Keratinocyte (primary cell): ENCODE measurements at regions not wholly inside any gene's neighbourhood (a gene's known extent, or its start where the extent isn't known, plus 50 kb on each side); places are given as distances from the start of the nearest gene placed in this dataset.

ENCODE experiments used
- DNase-seq: peaks from one replicate; pipeline ENCODE4 v3.0.0-alpha.2; 2011; ENCODE audit warnings: low read depth, missing footprints, low spot score
- FAIRE-seq: peaks from 2 replicates; lab custom pipeline; 2011; peaks lifted over from hg19 to GRCh38; lab: Jason Lieb, UNC
- H2AFZ ChIP-seq: 2 replicates; pipeline ENCODE4 v1.6.0; 2012; ENCODE audit warnings: low read length, control low read depth, inconsistent platforms; ENCODE audit not compliant: control insufficient read depth
- H3K27ac ChIP-seq: 2 replicates; pipeline ENCODE4 v1.5.1; 2011; ENCODE audit warnings: low read length; ENCODE audit not compliant: control insufficient read depth, insufficient read depth
- H3K27me3 ChIP-seq: 3 replicates; pipeline ENCODE4 v1.6.0; 2011; ENCODE audit warnings: low read length; ENCODE audit not compliant: control insufficient read depth, insufficient read depth; ENCODE audit errors: extremely low read depth
- H3K36me3 ChIP-seq, 2 experiments: 2 replicates in 1 of 2; 3 replicates in 1 of 2; pipeline ENCODE4 v1.5.1; 2011; ENCODE audit warnings: low read length in 2 of 2, mild to moderate bottlenecking in 1 of 2; ENCODE audit not compliant: control insufficient read depth in 2 of 2, insufficient read depth in 2 of 2; ENCODE audit errors: extremely low read depth in 1 of 2
- H3K4me1 ChIP-seq: 3 replicates; pipeline ENCODE4 v1.5.1; 2011; ENCODE audit warnings: low read length; ENCODE audit not compliant: control insufficient read depth, insufficient read depth; ENCODE audit errors: extremely low read depth
- H3K4me2 ChIP-seq: 3 replicates; pipeline ENCODE4 v1.6.0; 2011; ENCODE audit warnings: low read depth, low read length; ENCODE audit not compliant: control insufficient read depth, insufficient read depth; ENCODE audit errors: extremely low read depth
- H3K4me3 ChIP-seq, 3 experiments: fragments of 200-600 bp in 1 of 3; sonication (generic) in 1 of 3; 2 replicates in 2 of 3; 3 replicates in 1 of 3; pipeline ENCODE4 v1.5.1; 2011 to 2016; ENCODE audit warnings: low read length in 3 of 3, mild to moderate bottlenecking in 3 of 3, control low read depth in 2 of 3, inconsistent platforms in 1 of 3, low read depth in 1 of 3, mixed read lengths in 1 of 3, mixed run types in 1 of 3, moderate library complexity in 1 of 3; ENCODE audit not compliant: control insufficient read depth in 2 of 3, insufficient read depth in 2 of 3; ENCODE audit errors: extremely low read depth in 1 of 3
- H3K79me2 ChIP-seq: 2 replicates; pipeline ENCODE4 v1.6.0; 2012; ENCODE audit warnings: low read length; ENCODE audit not compliant: control insufficient read depth, insufficient read depth
- H3K9ac ChIP-seq: 3 replicates; pipeline ENCODE4 v1.6.0; 2011; ENCODE audit warnings: low read length; ENCODE audit not compliant: control insufficient read depth, insufficient read depth; ENCODE audit errors: extremely low read depth
- H3K9me1 ChIP-seq: 3 replicates; pipeline ENCODE4 v1.6.0; 2011; ENCODE audit warnings: low read length; ENCODE audit not compliant: control insufficient read depth, insufficient read depth; ENCODE audit errors: extremely low read depth
- H3K9me3 ChIP-seq: 2 replicates; pipeline ENCODE4 v1.5.1; 2012; ENCODE audit warnings: low read depth, low read length; ENCODE audit not compliant: control insufficient read depth
- H4K20me1 ChIP-seq: 3 replicates; pipeline ENCODE4 v1.6.0; 2011; ENCODE audit warnings: low read length; ENCODE audit not compliant: control insufficient read depth, insufficient read depth; ENCODE audit errors: extremely low read depth
- EZH2 ChIP-seq: IDR thresholded peaks from one replicate; pipeline ENCODE4 v1.6.1; 2012; ENCODE audit warnings: inconsistent platforms, mild to moderate bottlenecking, low read length, moderate library complexity
- dilution Hi-C: fragments of 300-500 bp; cut with MboI; formaldehyde crosslinking; loops from one replicate; pipeline ENCODE4 v1.7.0; 2020; ENCODE audit warnings: low sequenced_read_pairs; ENCODE audit not compliant: extremely low pct_ligation_motif_present
- TF ChIP-seq, protein P1 (sequence below), 3 experiments: IDR thresholded peaks in 1 of 3; conservative IDR thresholded peaks in 1 of 3; optimal IDR thresholded peaks in 1 of 3; 2 replicates in 2 of 3; 3 replicates in 1 of 3; pipeline versions ENCODE3 to v1.5.1; 2011; ENCODE audit warnings: low read length in 3 of 3, mild to moderate bottlenecking in 3 of 3, moderate library complexity in 2 of 3, control low read depth in 1 of 3, inconsistent platforms in 1 of 3; ENCODE audit not compliant: insufficient read depth in 2 of 3; ENCODE audit errors: extremely low read depth in 1 of 3

DNA sequence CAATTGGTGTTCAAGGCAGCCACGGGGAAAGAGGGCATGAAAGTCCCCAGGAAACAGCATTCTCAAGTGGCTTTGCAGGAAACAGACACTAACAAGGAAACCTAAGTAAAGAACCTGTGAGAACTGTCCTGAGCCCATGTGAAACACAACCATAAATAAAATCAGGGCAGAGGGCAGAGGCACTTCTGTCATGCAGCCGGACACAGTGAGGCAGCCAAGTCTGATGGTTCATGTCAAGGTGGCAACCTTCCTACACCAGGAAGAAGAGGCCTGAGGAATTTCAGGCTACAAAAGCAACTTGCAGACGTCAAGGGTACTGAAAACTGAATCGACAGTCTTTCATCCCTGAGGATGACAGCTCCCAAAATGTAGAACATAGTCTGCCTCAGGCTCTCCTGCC is 458.2 kb upstream of the NPVF start:
- H2AFZ ChIP-seq = no peak overlapping the region
- no peaks in the 10 kb centered on the region for H3K36me3 ChIP-seq
- H3K4me3 ChIP-seq = no peak overlapping the region
- H3K79me2 ChIP-seq = no peaks in the 10 kb centered on the region
- H3K27ac ChIP-seq = no peak overlapping the region
- no peaks in the 10 kb centered on the region for H3K27me3 ChIP-seq
- DNase-seq (no peak), FAIRE-seq (no peak)
- H3K4me2 ChIP-seq = no peak overlapping the region
- H3K9ac ChIP-seq = no peak overlapping the region
- TF ChIP-seq, protein P1, sequence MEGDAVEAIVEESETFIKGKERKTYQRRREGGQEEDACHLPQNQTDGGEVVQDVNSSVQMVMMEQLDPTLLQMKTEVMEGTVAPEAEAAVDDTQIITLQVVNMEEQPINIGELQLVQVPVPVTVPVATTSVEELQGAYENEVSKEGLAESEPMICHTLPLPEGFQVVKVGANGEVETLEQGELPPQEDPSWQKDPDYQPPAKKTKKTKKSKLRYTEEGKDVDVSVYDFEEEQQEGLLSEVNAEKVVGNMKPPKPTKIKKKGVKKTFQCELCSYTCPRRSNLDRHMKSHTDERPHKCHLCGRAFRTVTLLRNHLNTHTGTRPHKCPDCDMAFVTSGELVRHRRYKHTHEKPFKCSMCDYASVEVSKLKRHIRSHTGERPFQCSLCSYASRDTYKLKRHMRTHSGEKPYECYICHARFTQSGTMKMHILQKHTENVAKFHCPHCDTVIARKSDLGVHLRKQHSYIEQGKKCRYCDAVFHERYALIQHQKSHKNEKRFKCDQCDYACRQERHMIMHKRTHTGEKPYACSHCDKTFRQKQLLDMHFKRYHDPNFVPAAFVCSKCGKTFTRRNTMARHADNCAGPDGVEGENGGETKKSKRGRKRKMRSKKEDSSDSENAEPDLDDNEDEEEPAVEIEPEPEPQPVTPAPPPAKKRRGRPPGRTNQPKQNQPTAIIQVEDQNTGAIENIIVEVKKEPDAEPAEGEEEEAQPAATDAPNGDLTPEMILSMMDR (optimal IDR thresholded peaks at IDR 0.05 in 1 of 3, IDR thresholded peaks at IDR 0.05 in 1 of 3, conservative IDR thresholded peaks at IDR 0.05 in 1 of 3; ENCODE audit: extremely low read depth in 1 of 3, insufficient read depth in 2 of 3, low read length in 3 of 3) = no peak
- TF ChIP-seq EZH2 = no peak
- dilution Hi-C loops = no loop called here
- no peaks in the 10 kb centered on the region for H3K4me1 ChIP-seq
- H3K9me3 ChIP-seq = no peaks in the 10 kb centered on the region
- no peaks in the 10 kb centered on the region for H3K9me1 ChIP-seq
- H4K20me1 ChIP-seq = no peaks in the 10 kb centered on the region

- TF ChIP-seq, protein P1 (optimal IDR thresholded peaks at IDR 0.05 in 1 of 3, IDR thresholded peaks at IDR 0.05 in 1 of 3, conservative IDR thresholded peaks at IDR 0.05 in 1 of 3; ENCODE audit: extremely low read depth in 1 of 3, insufficient read depth in 2 of 3, low read length in 3 of 3) = no peak
- TF ChIP-seq EZH2 = no peak
- no peaks in the 10 kb centered on the region for H4K20me1 ChIP-seq
- no peak overlapping the region for H3K4me2 ChIP-seq
- no peak overlapping the region for H3K27ac ChIP-seq
- H3K4me3 ChIP-seq = no peak overlapping the region
- H3K27me3 ChIP-seq = no peaks in the 10 kb centered on the region
- no peaks in the 10 kb centered on the region for H3K9me3 ChIP-seq
- no peaks in the 10 kb centered on the region for H3K9me1 ChIP-seq
- DNase-seq (no peak), FAIRE-seq (no peak)
- H3K36me3 ChIP-seq = no peaks in the 10 kb centered on the region
- no peak overlapping the region for H3K9ac ChIP-seq
- no peaks in the 10 kb centered on the region for H3K4me1 ChIP-seq
- dilution Hi-C loops = no loop called here
- H3K79me2 ChIP-seq = no peaks in the 10 kb centered on the region
- no peak overlapping the region for H2AFZ ChIP-seq
These were observed 457.8 kb upstream of the NFE2L3 start for GRCh38 chr7:25694211-25694610.
